Mesenchymal stem cell (in vitro differentiated cells and primary cell): ENCODE measurements at regions not wholly inside any gene's neighbourhood (a gene's known extent, or its start where the extent isn't known, plus 50 kb on each side); places are given as distances from the start of the nearest gene placed in this dataset.

Experiments used
- DNase-seq: peaks from one replicate; pipeline ENCODE4 v3.0.0-alpha.2; 2013
- H2AFZ ChIP-seq: one replicate; pipeline ENCODE4 v1.6.1; 2013; ENCODE audit warnings: low read depth, mild to moderate bottlenecking, control low read depth, inconsistent platforms, low read length, moderate library complexity
- H2AK5ac ChIP-seq: 2 replicates; pipeline ENCODE4 v1.6.1; 2013; ENCODE audit warnings: low read length, moderate library complexity, mild to moderate bottlenecking, inconsistent platforms; ENCODE audit not compliant: severe bottlenecking
- H2BK120ac ChIP-seq: one replicate; pipeline ENCODE4 v1.6.1; 2013; ENCODE audit warnings: low read depth, mild to moderate bottlenecking, inconsistent platforms, low read length, moderate library complexity
- H2BK12ac ChIP-seq, 2 experiments: one replicate each; pipeline ENCODE4 v1.6.1; 2013; ENCODE audit warnings: inconsistent platforms in 2 of 2, low read length in 2 of 2, mild to moderate bottlenecking in 2 of 2, moderate library complexity in 2 of 2, control low read depth in 1 of 2
- H2BK15ac ChIP-seq: one replicate; pipeline ENCODE4 v1.6.1; 2013; ENCODE audit warnings: mild to moderate bottlenecking, low read depth, inconsistent platforms; ENCODE audit not compliant: poor library complexity, severe bottlenecking
- H2BK5ac ChIP-seq: 2 replicates; pipeline ENCODE4 v1.6.1; 2013; ENCODE audit warnings: low read depth, mild to moderate bottlenecking, low read length, control low read depth, inconsistent platforms; ENCODE audit not compliant: poor library complexity, severe bottlenecking
- H3K14ac ChIP-seq, 2 experiments: one replicate each; pipeline ENCODE4 v1.6.1; 2013; ENCODE audit warnings: inconsistent platforms in 2 of 2, low read length in 2 of 2, control low read depth in 1 of 2, mild to moderate bottlenecking in 1 of 2, moderate library complexity in 1 of 2
- H3K18ac ChIP-seq, 2 experiments: one replicate each; pipeline ENCODE4 v1.6.1; 2013; ENCODE audit warnings: inconsistent platforms in 2 of 2, low read length in 2 of 2, control low read depth in 1 of 2, low read depth in 1 of 2, mild to moderate bottlenecking in 1 of 2
- H3K23ac ChIP-seq, 2 experiments: one replicate each; pipeline ENCODE4 v1.6.1; 2013; ENCODE audit warnings: inconsistent platforms in 2 of 2, low read length in 2 of 2, mild to moderate bottlenecking in 2 of 2, moderate library complexity in 2 of 2, control low read depth in 1 of 2
- H3K27ac ChIP-seq: 2 replicates; pipeline ENCODE4 v1.5.1; 2013; ENCODE audit warnings: mild to moderate bottlenecking, moderate library complexity, low read length, control low read depth, inconsistent platforms; ENCODE audit not compliant: poor library complexity, severe bottlenecking
- H3K27me3 ChIP-seq, 2 experiments: 2 replicates each; pipeline versions ENCODE4 v1.6.1 to v1.7.0; 2013; ENCODE audit warnings: low read length in 2 of 2, mild to moderate bottlenecking in 2 of 2, moderate library complexity in 2 of 2, control low read depth in 1 of 2, inconsistent platforms in 1 of 2; ENCODE audit not compliant: control insufficient read depth in 1 of 2, insufficient read depth in 1 of 2
- H3K36me3 ChIP-seq, 2 experiments: 2 replicates each; pipeline versions ENCODE4 v1.6.1 to v1.7.0; 2013; ENCODE audit warnings: low read length in 2 of 2, control low read depth in 1 of 2, inconsistent platforms in 1 of 2, low read depth in 1 of 2, mild to moderate bottlenecking in 1 of 2; ENCODE audit not compliant: insufficient read depth in 2 of 2, control insufficient read depth in 1 of 2
- H3K4ac ChIP-seq, 2 experiments: one replicate each; pipeline ENCODE4 v1.6.1; 2013; ENCODE audit warnings: inconsistent platforms in 2 of 2, low read length in 2 of 2, mild to moderate bottlenecking in 2 of 2, moderate library complexity in 2 of 2, control low read depth in 1 of 2, low read depth in 1 of 2
- H3K4me1 ChIP-seq: 2 replicates; pipeline ENCODE4 v1.6.1; 2013; ENCODE audit warnings: low read depth, low read length, control low read depth; ENCODE audit not compliant: control insufficient read depth, insufficient read depth
- H3K4me2 ChIP-seq: 2 replicates; pipeline ENCODE4 v1.6.1; 2013; ENCODE audit warnings: low read length, mild to moderate bottlenecking, inconsistent platforms; ENCODE audit not compliant: poor library complexity, severe bottlenecking
- H3K4me3 ChIP-seq, 2 experiments: 2 replicates each; pipeline versions ENCODE4 v1.5.1 to v1.7.0; 2013; ENCODE audit warnings: low read length in 2 of 2, mild to moderate bottlenecking in 2 of 2, control low read depth in 1 of 2, low read depth in 1 of 2; ENCODE audit not compliant: insufficient read depth in 1 of 2
- H3K79me1 ChIP-seq: replicated peaks from 2 replicates; pipeline ENCODE4 v1.6.1; 2013; ENCODE audit warnings: mild to moderate bottlenecking, control low read depth, low read length, inconsistent platforms; ENCODE audit not compliant: poor library complexity, severe bottlenecking
- H3K9ac ChIP-seq: 2 replicates; pipeline ENCODE4 v1.7.0; 2013; ENCODE audit warnings: mild to moderate bottlenecking, low read length, moderate library complexity
- H3K9me3 ChIP-seq: 2 replicates; pipeline ENCODE4 v1.7.0; 2013; ENCODE audit warnings: mild to moderate bottlenecking, low read length; ENCODE audit not compliant: control insufficient read depth
- H4K8ac ChIP-seq: one replicate; pipeline ENCODE4 v1.6.1; 2013; ENCODE audit warnings: inconsistent platforms, mild to moderate bottlenecking, low read length, moderate library complexity
- H4K91ac ChIP-seq: one replicate; pipeline ENCODE4 v1.6.1; 2013; ENCODE audit warnings: mild to moderate bottlenecking, low read length, inconsistent platforms
- WGBS: methylation state at CpG from one replicate; pipeline ENCODE4 v1.1.7; 2013; ENCODE audit warnings: mixed read lengths; 5-methylcytosine and 5-hydroxymethylcytosine counted together

GRCh38 chr4:170391066-170391740, 301.4 kb upstream of the AADAT start:
- H3K9ac ChIP-seq, result peak overlapping the region; percentile 17
- 8% methylated on average over 2 of the region's 4 CpGs for WGBS
- H3K36me3 ChIP-seq, result no peaks in the 10 kb centered on the region
- H3K79me1 ChIP-seq, result no peaks in the 10 kb centered on the region
- H2BK5ac ChIP-seq, result no peak overlapping the region
- H2BK12ac ChIP-seq, result no peak overlapping the region
- H2AFZ ChIP-seq, result no peak overlapping the region
- no peak overlapping the region for H3K4me2 ChIP-seq
- no peak overlapping the region for H4K91ac ChIP-seq
- no peak overlapping the region for H3K18ac ChIP-seq
- H2AK5ac ChIP-seq, result no peak overlapping the region
- no peak overlapping the region for H3K4ac ChIP-seq
- no peaks in the 10 kb centered on the region for H3K9me3 ChIP-seq
- no peaks in the 10 kb centered on the region for H3K4me1 ChIP-seq
- H4K8ac ChIP-seq, result no peak overlapping the region
- peak; percentile 94 for DNase-seq
- H3K14ac ChIP-seq, result no peak overlapping the region
- no peak overlapping the region for H3K4me3 ChIP-seq
- no peaks in the 10 kb centered on the region for H3K27me3 ChIP-seq
- peak overlapping the region; percentile 31 for H3K27ac ChIP-seq
- no peak overlapping the region for H2BK120ac ChIP-seq
- no peak overlapping the region for H2BK15ac ChIP-seq
- no peak overlapping the region for H3K23ac ChIP-seq

- no peaks in the 10 kb centered on the region for H3K4me1 ChIP-seq
- no peak overlapping the region for H3K4me2 ChIP-seq
- H3K27ac ChIP-seq, result no peak overlapping the region
- no peaks in the 10 kb centered on the region for H3K27me3 ChIP-seq
- H3K79me1 ChIP-seq, result no peaks in the 10 kb centered on the region
- H3K4me3 ChIP-seq, result no peak overlapping the region
- H3K18ac ChIP-seq, result no peak overlapping the region
- no peak overlapping the region for H4K8ac ChIP-seq
- 55% methylated on average over 5 of the region's 5 CpGs for WGBS
- no peak overlapping the region for H2AFZ ChIP-seq
- no peak overlapping the region for H2BK120ac ChIP-seq
- no peak for DNase-seq
- H2BK15ac ChIP-seq, result no peak overlapping the region
- H3K9ac ChIP-seq, result no peak overlapping the region
- no peak overlapping the region for H3K4ac ChIP-seq
- H3K36me3 ChIP-seq, result no peaks in the 10 kb centered on the region
- no peak overlapping the region for H2BK5ac ChIP-seq
- peak overlapping the region in 1 of 2 experiments; percentile 88 for H2BK12ac ChIP-seq
- H3K14ac ChIP-seq, result no peak overlapping the region
- no peaks in the 10 kb centered on the region for H3K9me3 ChIP-seq
- no peak overlapping the region for H3K23ac ChIP-seq
- H4K91ac ChIP-seq, result no peak overlapping the region
- no peak overlapping the region for H2AK5ac ChIP-seq
Measured at GRCh38 chr4:170389411-170389810, 299.7 kb upstream of the AADAT start.

GRCh38 chr4:170388255-170388654, 298.5 kb upstream of the AADAT start:
- Histone ChIP-seq H3K4ac (no peak overlapping the region), H3K14ac (no peak overlapping the region), H3K27me3 (no peaks in the 10 kb centered on the region), H3K4me3 (no peak overlapping the region), H3K9me3 (no peaks in the 10 kb centered on the region), H4K8ac (peak overlapping the region; percentile 64), H3K36me3 (no peaks in the 10 kb centered on the region), H3K4me2 (no peak overlapping the region), H2AK5ac (no peak overlapping the region), H3K9ac (no peak overlapping the region), H4K91ac (peak overlapping the region; percentile 27), H3K79me1 (no peaks in the 10 kb centered on the region), H2BK5ac (no peak overlapping the region), H2BK120ac (no peak overlapping the region), H2AFZ (no peak overlapping the region), H2BK12ac (peak overlapping the region in 1 of 2 experiments; percentile 10), H3K23ac (no peak overlapping the region), H2BK15ac (no peak overlapping the region), H3K18ac (peak overlapping the region in 1 of 2 experiments; percentile 83), H3K4me1 (no peaks in the 10 kb centered on the region), H3K27ac (no peak overlapping the region)
- WGBS, result 94% methylated on average over 1 of the region's 1 CpG
- no peak for DNase-seq

- 64% methylated on average over 1 of the region's 2 CpGs for WGBS
- no peaks in the 10 kb centered on the region for H3K79me1 ChIP-seq
Measured at GRCh38 chr4:170386971-170387370, 297.2 kb upstream of the AADAT start.

More at GRCh38 chr4:170386971-170387370, 297.2 kb upstream of the AADAT start:
- Histone ChIP-seq H4K8ac (no peak overlapping the region), H3K9me3 (no peaks in the 10 kb centered on the region), H2BK5ac (no peak overlapping the region), H3K4me1 (no peaks in the 10 kb centered on the region), H3K23ac (no peak overlapping the region), H3K14ac (no peak overlapping the region), H4K91ac (no peak overlapping the region), H3K4ac (no peak overlapping the region), H2BK12ac (no peak overlapping the region), H3K27me3 (no peaks in the 10 kb centered on the region), H2BK120ac (no peak overlapping the region), H2AK5ac (no peak overlapping the region), H3K36me3 (no peaks in the 10 kb centered on the region), H2AFZ (no peak overlapping the region), H3K4me3 (no peak overlapping the region), H3K9ac (no peak overlapping the region), H2BK15ac (no peak overlapping the region), H3K27ac (no peak overlapping the region), H3K18ac (no peak overlapping the region), H3K4me2 (no peak overlapping the region)
- no peak for DNase-seq
